H1 (cell line): ENCODE measurements at regions not wholly inside any gene's neighbourhood (a gene's known extent, or its start where the extent isn't known, plus 50 kb on each side); places are given as distances from the start of the nearest gene placed in this dataset.

Experiments used
- CTCF ChIA-PET: fragments of 300-600 bp; sonication (Branson Sonifier 250); formaldehyde crosslinking; loops from one replicate; lab custom pipeline; 2021; ENCODE audit not compliant: partially characterized antibody; lab: Charles Lee
- POLR2A ChIA-PET: fragments of 300-600 bp; sonication (Branson Sonifier 250); formaldehyde crosslinking; loops from one replicate; lab custom pipeline; 2021; ENCODE audit warnings: inconsistent platforms; ENCODE audit not compliant: partially characterized antibody; lab: Charles Lee
- DNase-seq, 2 experiments: peaks; one replicate each; pipeline versions ENCODE4 v3.0.0 to v3.0.0-alpha.2; 2010 to 2022; ENCODE audit warnings: low spot score in 2 of 2, low read depth in 1 of 2, mixed read lengths in 1 of 2
- FAIRE-seq: peaks from 2 replicates; lab custom pipeline; 2011; peaks lifted over from hg19 to GRCh38; lab: Jason Lieb, UNC
- H2AFZ ChIP-seq: 2 replicates; pipeline ENCODE4 v1.8.1; 2012; ENCODE audit warnings: low read length, inconsistent platforms
- H2AK5ac ChIP-seq: 2 replicates; pipeline ENCODE4 v1.6.1; 2013; ENCODE audit warnings: low read depth, low read length
- H2BK120ac ChIP-seq: replicated peaks from 2 replicates; pipeline ENCODE3; 2013; ENCODE audit warnings: low read depth, low read length, inconsistent platforms
- H2BK12ac ChIP-seq: 2 replicates; pipeline ENCODE4 v1.6.1; 2013; ENCODE audit warnings: low read depth, low read length
- H2BK15ac ChIP-seq: 2 replicates; pipeline ENCODE4 v1.6.1; 2013; ENCODE audit warnings: low read length
- H2BK20ac ChIP-seq: 2 replicates; pipeline ENCODE4 v1.6.1; 2013; ENCODE audit warnings: low read length
- H2BK5ac ChIP-seq: 2 replicates; pipeline ENCODE4 v1.6.1; 2013; ENCODE audit warnings: low read depth, low read length
- H3K14ac ChIP-seq: 2 replicates; pipeline ENCODE4 v1.6.1; 2013; ENCODE audit warnings: inconsistent platforms; ENCODE audit not compliant: insufficient read length
- H3K18ac ChIP-seq: 2 replicates; pipeline ENCODE4 v1.6.1; 2013; ENCODE audit warnings: low read length; ENCODE audit errors: extremely low read depth
- H3K23ac ChIP-seq: 2 replicates; pipeline ENCODE4 v1.6.1; 2013; ENCODE audit warnings: inconsistent platforms; ENCODE audit not compliant: insufficient read length
- H3K23me2 ChIP-seq: 2 replicates; pipeline ENCODE4 v1.6.1; 2013; ENCODE audit warnings: low read depth, low read length
- H3K27ac ChIP-seq: 2 replicates; pipeline ENCODE4 v1.6.1; 2011; ENCODE audit warnings: low read depth, low read length, inconsistent platforms
- H3K27me3 ChIP-seq, 4 experiments: replicated peaks in 1 of 4; 1 replicate in 1 of 4; 2 replicates in 3 of 4; pipeline versions ENCODE4 v1.6.1 to v1.8.1; 2011 to 2013; ENCODE audit warnings: low read length in 3 of 4, mild to moderate bottlenecking in 3 of 4, inconsistent platforms in 2 of 4, mixed read lengths in 2 of 4, moderate library complexity in 1 of 4; ENCODE audit not compliant: control insufficient read depth in 3 of 4, insufficient read depth in 3 of 4; ENCODE audit errors: extremely low read depth in 1 of 4
- H3K36me3 ChIP-seq, 4 experiments: 2 replicates each; pipeline versions ENCODE4 v1.6.1 to v1.8.1; 2011 to 2013; ENCODE audit warnings: mild to moderate bottlenecking in 4 of 4, low read length in 3 of 4, moderate library complexity in 2 of 4, control low read depth in 1 of 4, inconsistent platforms in 1 of 4; ENCODE audit not compliant: insufficient read depth in 4 of 4, control insufficient read depth in 2 of 4
- H3K4ac ChIP-seq: replicated peaks from 2 replicates; pipeline ENCODE3; 2013; ENCODE audit warnings: low read length, low read depth, mixed read lengths, inconsistent platforms; ENCODE audit not compliant: insufficient read length
- H3K4me1 ChIP-seq, 4 experiments: replicated peaks in 1 of 4; 1 replicate in 1 of 4; 2 replicates in 3 of 4; pipeline versions ENCODE4 v1.6.1 to v1.8.1; 2011 to 2013; ENCODE audit warnings: low read length in 3 of 4, inconsistent platforms in 2 of 4, mixed read lengths in 1 of 4; ENCODE audit not compliant: insufficient read depth in 4 of 4, control insufficient read depth in 3 of 4
- H3K4me2 ChIP-seq, 2 experiments: 2 replicates each; pipeline versions ENCODE4 v1.6.1 to v1.8.1; 2011 to 2013; ENCODE audit warnings: low read depth in 2 of 2, low read length in 2 of 2, control low read depth in 1 of 2, inconsistent platforms in 1 of 2, mild to moderate bottlenecking in 1 of 2; ENCODE audit not compliant: insufficient read depth in 1 of 2
- H3K4me3 ChIP-seq, 4 experiments: fragments of 200-600, 300-600 bp in 1 of 4; sonication (generic), shearing (Covaris generic), sonication (Bioruptor Twin) in 1 of 4; 2 replicates each; pipeline versions ENCODE4 v1.5.1 to v1.8.1; 2011 to 2016; ENCODE audit warnings: low read length in 4 of 4, low read depth in 3 of 4, control low read depth in 2 of 4, inconsistent platforms in 2 of 4, mild to moderate bottlenecking in 2 of 4, mixed read lengths in 1 of 4, moderate library complexity in 1 of 4; ENCODE audit not compliant: insufficient read depth in 2 of 4; ENCODE audit errors: extremely low read depth in 1 of 4
- H3K56ac ChIP-seq: replicated peaks from 2 replicates; pipeline ENCODE3; 2013; ENCODE audit warnings: low read depth, mild to moderate bottlenecking, mixed read lengths, low read length, inconsistent platforms; ENCODE audit not compliant: insufficient read length
- H3K79me1 ChIP-seq: 2 replicates; pipeline ENCODE4 v1.6.1; 2013; ENCODE audit warnings: low read depth, low read length, control low read depth
- H3K79me2 ChIP-seq, 2 experiments: 2 replicates each; pipeline versions ENCODE4 v1.6.1 to v1.8.1; 2012 to 2013; ENCODE audit warnings: low read length in 2 of 2, mild to moderate bottlenecking in 2 of 2, inconsistent platforms in 1 of 2; ENCODE audit not compliant: insufficient read depth in 2 of 2, control insufficient read depth in 1 of 2
- H3K9ac ChIP-seq, 4 experiments: replicated peaks in 1 of 4; 1 replicate in 1 of 4; 2 replicates in 3 of 4; pipeline versions ENCODE4 v1.6.1 to v1.8.1; 2011 to 2013; ENCODE audit warnings: low read depth in 3 of 4, low read length in 3 of 4, control low read depth in 2 of 4, mild to moderate bottlenecking in 2 of 4, moderate library complexity in 2 of 4, inconsistent platforms in 1 of 4; ENCODE audit errors: extremely low read depth in 1 of 4
- H3K9me3 ChIP-seq, 2 experiments: 2 replicates each; pipeline versions ENCODE4 v1.6.1 to v1.8.1; 2012 to 2013; ENCODE audit warnings: mild to moderate bottlenecking in 2 of 2, moderate library complexity in 2 of 2, control low read depth in 1 of 2, inconsistent platforms in 1 of 2, low read depth in 1 of 2, low read length in 1 of 2, mixed read lengths in 1 of 2; ENCODE audit not compliant: insufficient read depth in 2 of 2
- H4K20me1 ChIP-seq, 2 experiments: replicated peaks in 1 of 2; 2 replicates each; pipeline versions ENCODE3 to v1.8.1; 2011 to 2013; ENCODE audit warnings: inconsistent platforms in 2 of 2, low read length in 2 of 2, mild to moderate bottlenecking in 1 of 2; ENCODE audit not compliant: insufficient read depth in 2 of 2, control insufficient read depth in 1 of 2
- H4K5ac ChIP-seq: 2 replicates; pipeline ENCODE4 v1.6.1; 2013; ENCODE audit warnings: low read length, low read depth, mixed read lengths, inconsistent platforms; ENCODE audit not compliant: insufficient read length
- H4K8ac ChIP-seq: 2 replicates; pipeline ENCODE4 v1.8.0; 2013; ENCODE audit warnings: mild to moderate bottlenecking, moderate library complexity, low read length, inconsistent platforms; ENCODE audit not compliant: insufficient read depth; ENCODE audit errors: extremely low read depth
- H4K91ac ChIP-seq: replicated peaks from 2 replicates; pipeline ENCODE3; 2013; ENCODE audit warnings: low read length, mixed read lengths, inconsistent platforms; ENCODE audit not compliant: insufficient read length
- ATF3 ChIP-seq: IDR thresholded peaks from 2 replicates; pipeline ENCODE4 v1.6.1; 2011; ENCODE audit warnings: low read depth, mild to moderate bottlenecking, low read length; ENCODE audit not compliant: insufficient read depth
- BCL11A ChIP-seq, 2 experiments: IDR thresholded peaks; one replicate each; pipeline ENCODE4 v1.6.1; 2011; ENCODE audit warnings: low read depth in 2 of 2, low read length in 2 of 2, mild to moderate bottlenecking in 2 of 2
- JUND ChIP-seq: IDR thresholded peaks from 2 replicates; pipeline ENCODE4 v1.6.1; 2011; ENCODE audit warnings: mild to moderate bottlenecking, improper control_type of control experiment, low read length
- KDM5A ChIP-seq: fragments of 200-600 bp; IDR thresholded peaks from 2 replicates; pipeline ENCODE4 v1.7.1; 2012; ENCODE audit warnings: mild to moderate bottlenecking, low read length, inconsistent platforms, mixed read lengths
- NRF1 ChIP-seq: IDR thresholded peaks from 2 replicates; pipeline ENCODE4 v1.6.1; 2011; ENCODE audit warnings: mild to moderate bottlenecking, low read depth, low read length, improper control_type of control experiment
- PHF8 ChIP-seq: fragments of 200-600 bp; sonication (generic); conservative IDR thresholded peaks from 2 replicates; pipeline ENCODE4 v1.7.1; 2012; ENCODE audit warnings: low read depth, mild to moderate bottlenecking, inconsistent platforms, low read length, moderate library complexity
- SIRT6 ChIP-seq: IDR thresholded peaks from one replicate; pipeline ENCODE4 v1.7.1; 2012; ENCODE audit warnings: low read length, inconsistent platforms
- SRF ChIP-seq: IDR thresholded peaks from 2 replicates; pipeline ENCODE4 v1.6.1; 2011; ENCODE audit warnings: mild to moderate bottlenecking, low read depth, low read length, moderate library complexity
- TAF1 ChIP-seq: IDR thresholded peaks from 2 replicates; pipeline ENCODE4 v1.6.1; 2011; ENCODE audit warnings: mild to moderate bottlenecking, low read depth, low read length
- TAF7 ChIP-seq: optimal IDR thresholded peaks from 2 replicates; pipeline ENCODE3; 2011; ENCODE audit warnings: low read depth, mild to moderate bottlenecking, inconsistent platforms, low read length, moderate library complexity, borderline replicate concordance
- WGBS, 2 experiments: shearing (Covaris generic) in 1 of 2; methylation state at CpG; one replicate each; pipeline versions ENCODE4 v1.1.6 to v1.1.7; 2013 to 2015; ENCODE audit warnings: low lambda C conversion rate in 2 of 2, mixed read lengths in 2 of 2, inconsistent platforms in 1 of 2, low coverage in 1 of 2, missing lambda C conversion rate in 1 of 2; ENCODE audit not compliant: insufficient replicate concordance in 2 of 2, insufficient coverage in 1 of 2, insufficient read length in 1 of 2; ENCODE audit errors: extremely low coverage in 1 of 2, missing lambda C conversion rate in 1 of 2; 5-methylcytosine and 5-hydroxymethylcytosine counted together

- H2BK5ac ChIP-seq, result peak overlapping the region; percentile 91; the same call in 1 of the 2 replicates
- no peak overlapping the region for H3K56ac ChIP-seq
- no peak overlapping the region for H3K18ac ChIP-seq
- H4K5ac ChIP-seq, result no peak overlapping the region
- ChIA-PET CTCF (interaction anchor here (0.6 to 1.5 kb wide), 2 partner anchors 17 to 249 kb away, joined by 3 to 5 read pairs; no protein-coding TSS in a partner anchor), POLR2A (interaction anchor here (1.0 kb wide), 1 partner anchor 42 kb away, joined by 4 read pairs; no protein-coding TSS in a partner anchor)
- H3K23ac ChIP-seq, result no peak overlapping the region
- H3K9me3 ChIP-seq, result peaks cover 4 to 6% of the 10 kb centered on the region in 2 experiments; a peak in 3 of 4 replicates
- no peaks in the 10 kb centered on the region for H4K20me1 ChIP-seq
- no peaks in the 10 kb centered on the region for H3K79me1 ChIP-seq
- FAIRE-seq (no peak), DNase-seq (no peak)
- H3K23me2 ChIP-seq, result no peaks in the 10 kb centered on the region
- H3K36me3 ChIP-seq, result no peaks in the 10 kb centered on the region
- no peak overlapping the region for H2BK15ac ChIP-seq
- no peak overlapping the region for H4K8ac ChIP-seq
- peaks cover 0 to 12% (median 2%) of the 10 kb centered on the region in 4 experiments; a peak in 2 of 7 replicates for H3K4me1 ChIP-seq
- H4K91ac ChIP-seq, result no peak overlapping the region
- no peak overlapping the region for H3K9ac ChIP-seq
- H2AFZ ChIP-seq, result peak overlapping the region; percentile 76; the same call in 1 of the 2 replicates
- no peaks in the 10 kb centered on the region for H3K79me2 ChIP-seq
- 86% methylated on average over 9 of the region's 9 CpGs; no CpG with 5 or more reads in 1 of the 2 experiments for WGBS, 2 experiments
- no peak overlapping the region for H3K4ac ChIP-seq
- no peaks in the 10 kb centered on the region for H3K27me3 ChIP-seq
- peak overlapping the region; percentile 7; the same call in 1 of the 2 replicates for H2BK12ac ChIP-seq
- H3K4me3 ChIP-seq, result no peak overlapping the region
- peak overlapping the region; percentile 86; the same call in 1 of the 2 replicates for H2BK20ac ChIP-seq
- H2BK120ac ChIP-seq, result no peak overlapping the region
- H2AK5ac ChIP-seq, result peak overlapping the region; percentile 29; the same call in 1 of the 2 replicates
- H3K4me2 ChIP-seq, result no peak overlapping the region
- H3K27ac ChIP-seq, result no peak overlapping the region
- H3K14ac ChIP-seq, result no peak overlapping the region
- TF ChIP-seq PHF8 (no peak), SRF (no peak), SIRT6 (no peak), JUND (no peak), KDM5A (no peak), NRF1 (no peak), BCL11A (IDR thresholded peaks at IDR 0.05; ENCODE audit: low read depth in 2 of 2, low read length in 2 of 2) (no peak), TAF1 (no peak), TAF7 (no peak), ATF3 (no peak)
Measured at GRCh38 chr12:32043928-32044549, 62.6 kb upstream of the BICD1 start.
